A673 (cell line): ENCODE measurements at regions not wholly inside any gene's neighbourhood (a gene's known extent, or its start where the extent isn't known, plus 50 kb on each side); places are given as distances from the start of the nearest gene placed in this dataset.

Experiments used
- CTCF ChIP-seq: fragments of 300-800, 200-600 bp; sonication (generic); conservative IDR thresholded peaks from 2 replicates; pipeline ENCODE4 v1.5.1; 2017; ENCODE audit warnings: low read depth, mild to moderate bottlenecking, antibody characterized with exemption, low read length, moderate library complexity, mixed read lengths
- EZH2 ChIP-seq: fragments of 200-600 bp; sonication (generic); IDR thresholded peaks from 2 replicates; pipeline ENCODE4 v1.6.1; 2017; ENCODE audit warnings: borderline replicate concordance, low read depth, mild to moderate bottlenecking, mixed read lengths, antibody characterized with exemption, low read length; ENCODE audit not compliant: poor library complexity, severe bottlenecking

GRCh38 chr3:31417486-31417885, 115.2 kb upstream of the STT3B start:
- TF ChIP-seq CTCF (no peak), EZH2 (no peak)
